ENCODE measurements at regions not wholly inside any gene's neighbourhood (a gene's known extent, or its start where the extent isn't known, plus 50 kb on each side); places are given as distances from the start of the nearest gene placed in this dataset.

GRCh38 chr6:151679081-151679480 is 128.4 kb upstream of the ESR1 start (continued):
- no peak for TF ChIP-seq PRDM15 (CRISPR knock-in tag; IDR thresholded peaks at IDR 0.05)

DNA sequence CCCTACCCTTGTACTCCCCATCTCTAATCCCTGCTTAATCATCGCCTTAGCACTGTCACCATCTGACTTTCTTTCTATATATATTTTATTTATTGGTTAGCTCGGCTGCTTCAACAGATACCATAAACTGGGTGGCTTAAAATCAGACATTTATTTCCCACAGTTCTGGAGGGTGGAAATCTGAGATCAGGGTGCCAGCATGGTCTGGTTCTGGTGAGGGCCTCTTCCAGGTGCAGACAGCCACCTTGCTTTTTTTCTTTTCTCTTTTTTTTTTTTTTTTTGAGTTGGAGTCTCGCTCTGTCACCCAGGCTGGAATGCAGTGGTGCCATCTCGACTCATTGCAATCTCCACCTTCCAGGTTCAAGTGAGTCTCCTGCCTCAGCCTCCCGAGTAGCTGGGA is 127.5 kb upstream of the ESR1 start:
- intact Hi-C loops (cut with micrococcal nuclease; ENCODE audit: unreplicated experiment) (no loop called here), in situ Hi-C loops (cut with MboI) (loop anchor here (5.0 kb wide), 1 partner anchor 592 kb away; no protein-coding TSS in a partner anchor)
- H3K9ac ChIP-seq (ENCODE audit: control insufficient read depth, insufficient read depth, low read length), result no peak overlapping the region
- ChIA-PET CTCF (interaction anchor here (0.6 to 3.2 kb wide), 6 partner anchors 10 to 588 kb away, joined by 3 to 23 read pairs (median 4); no protein-coding TSS in a partner anchor), POLR2A (interaction anchor here (1.2 kb wide), 1 partner anchor 10 kb away, joined by 3 read pairs; no protein-coding TSS in a partner anchor), SMC1A (ENCODE audit: uncharacterized antibody, unreplicated experiment) (interaction anchor here (0.9 to 4.0 kb wide), 4 partner anchors 9 to 444 kb away, joined by 4 to 20 read pairs (median 4); no protein-coding TSS in a partner anchor), RAD21 (ENCODE audit: unreplicated experiment) (interaction anchor here (0.9 to 2.7 kb wide), 4 partner anchors 10 to 445 kb away, joined by 3 to 14 read pairs (median 4); no protein-coding TSS in a partner anchor)
- H3K27ac ChIP-seq (ENCODE audit: control insufficient read depth, insufficient read depth), result no peak overlapping the region
- no peak overlapping the region for H3K4me3 ChIP-seq
- no peaks in the 10 kb centered on the region for H4K20me1 ChIP-seq (ENCODE audit: control insufficient read depth, insufficient read depth)
- 0 out of 4 replicates have a peak, but pooled peaks cover 0 to 3% of the 10 kb centered on the region in 2 experiments for H3K27me3 ChIP-seq (replicated peaks in 1 of 2; ENCODE audit: control insufficient read depth in 2 of 2, insufficient read depth in 2 of 2, low read length in 1 of 2)
- no peak for TF ChIP-seq LARP7 (IDR thresholded peaks at IDR 0.05)
- no peak for TF ChIP-seq MEF2A (IDR thresholded peaks at IDR 0.05; ENCODE audit: insufficient read depth, low read depth, low read length)
- BruUV-seq (replicated peaks), result no TSS peak
- ATAC-seq (no peak), FAIRE-seq (no peak), DNase-seq (ENCODE audit: low read depth, low spot score) (no peak)
- H3K36me3 ChIP-seq (ENCODE audit: control insufficient read depth in 2 of 2, insufficient read depth in 2 of 2, low read length in 1 of 2), result no peaks in the 10 kb centered on the region
- 62% methylated on average over 3 of the region's 5 CpGs for WGBS (ENCODE audit: insufficient coverage, insufficient replicate concordance, low lambda C conversion rate, missing lambda C conversion rate)
- no peaks in the 10 kb centered on the region for H3K9me3 ChIP-seq (replicated peaks; ENCODE audit: control insufficient read depth, insufficient read depth, low read length)
- H3K4me1 ChIP-seq (ENCODE audit: control insufficient read depth, insufficient read depth, low read length), result peaks cover 5% of the 10 kb centered on the region; the same call in 1 of the 2 replicates
- H3K4me2 ChIP-seq (ENCODE audit: control insufficient read depth, insufficient read depth), result no peak overlapping the region
- no peak overlapping the region for H2AFZ ChIP-seq (ENCODE audit: control insufficient read depth, low read depth, low read length)
- no peaks in the 10 kb centered on the region for H3K79me2 ChIP-seq (ENCODE audit: control insufficient read depth, insufficient read depth, low read length)

All from GM12878 (cell line).